T-cell (primary cell): ENCODE measurements at regions not wholly inside any gene's neighbourhood (a gene's known extent, or its start where the extent isn't known, plus 50 kb on each side); places are given as distances from the start of the nearest gene placed in this dataset.
"Not testable (repeated sequence)": the region's sequence is repeated elsewhere in the genome, so short reads cannot be mapped to it uniquely, and the experiment has no call there.

ENCODE experiments used
- ATAC-seq, 4 experiments: fragments of 200-7000 bp in 3 of 4; fragments of 150-1000 bp in 1 of 4; cut with Tn5 transposase; replicated peaks in 1 of 4; 1 replicate in 3 of 4; 2 replicates in 1 of 4; pipeline ENCODE4 v1.10.0; 2021; ENCODE audit warnings: moderate library complexity in 3 of 4, mild to moderate bottlenecking in 2 of 4, moderate number of reproducible peaks in 1 of 4
- CTCF ChIA-PET, 2 donors: fragments of 300-600 bp; sonication (Branson Sonifier 250); formaldehyde crosslinking; loops; one replicate each; lab custom pipeline; 2022; ENCODE audit warnings: antibody characterized with exemption in 2 of 2; lab: Charles Lee
- POLR2A ChIA-PET, 2 donors: fragments of 300-600 bp; sonication (Branson Sonifier 250); formaldehyde crosslinking; loops; one replicate each; lab custom pipeline; 2022; ENCODE audit warnings: antibody characterized with exemption in 2 of 2; lab: Charles Lee
- DNase-seq, 35 experiments: peaks; one replicate each; pipeline versions ENCODE4 v3.0.0 to v3.0.0-alpha.2; 2013 to 2023
- H3K27ac ChIP-seq: one replicate; pipeline ENCODE4 v1.5.1; 2013; ENCODE audit warnings: low read length
- H3K27me3 ChIP-seq, 2 experiments: replicated peaks in 1 of 2; 1 replicate in 1 of 2; 2 replicates in 1 of 2; pipeline versions ENCODE4 v1.6.1 to v1.7.0; 2013; ENCODE audit warnings: low read length in 1 of 2, mixed read lengths in 1 of 2; ENCODE audit not compliant: control insufficient read depth in 2 of 2, insufficient read depth in 2 of 2; ENCODE audit errors: extremely low read depth in 1 of 2
- H3K36me3 ChIP-seq, 2 donors: 1 replicate in 1 of 2; 2 replicates in 1 of 2; pipeline versions ENCODE4 v1.6.1 to v1.7.0; 2013; ENCODE audit warnings: low read length in 1 of 2; ENCODE audit not compliant: control insufficient read depth in 2 of 2, insufficient read depth in 1 of 2; ENCODE audit errors: extremely low read depth in 1 of 2
- H3K4me1 ChIP-seq, 2 experiments: 1 replicate in 1 of 2; 2 replicates in 1 of 2; pipeline versions ENCODE4 v1.6.1 to v1.7.0; 2013; ENCODE audit warnings: low read length in 2 of 2, mixed read lengths in 1 of 2; ENCODE audit not compliant: insufficient read depth in 2 of 2, control insufficient read depth in 1 of 2; ENCODE audit errors: extremely low read depth in 1 of 2
- H3K4me3 ChIP-seq, 2 donors: 1 replicate in 1 of 2; 2 replicates in 1 of 2; pipeline versions ENCODE4 v1.5.1 to v1.7.0; 2013; ENCODE audit warnings: mild to moderate bottlenecking in 2 of 2, low read length in 1 of 2, moderate library complexity in 1 of 2; ENCODE audit not compliant: control insufficient read depth in 1 of 2; ENCODE audit errors: extremely low read depth in 1 of 2
- H3K9me3 ChIP-seq: 2 replicates; pipeline ENCODE4 v1.7.0; 2013
- H3K27ac Mint-ChIP-seq, 2 donors: one replicate each; pipeline ENCODE4 v1.8.0; 2020 to 2021; ENCODE audit warnings: mild to moderate bottlenecking in 2 of 2, mixed read lengths in 2 of 2
- H3K27me3 Mint-ChIP-seq, 2 donors: one replicate each; pipeline ENCODE4 v1.8.0; 2021 to 2022; ENCODE audit warnings: mixed read lengths in 2 of 2
- H3K36me3 Mint-ChIP-seq: one replicate; pipeline ENCODE4 v1.8.0; 2021; ENCODE audit warnings: mixed read lengths
- H3K4me1 Mint-ChIP-seq, 3 donors: one replicate each; pipeline ENCODE4 v1.8.0; 2020 to 2022; ENCODE audit warnings: mixed read lengths in 3 of 3, mild to moderate bottlenecking in 1 of 3
- H3K4me3 Mint-ChIP-seq, 3 donors: one replicate each; pipeline ENCODE4 v1.8.0; 2020 to 2022; ENCODE audit warnings: mild to moderate bottlenecking in 3 of 3, mixed read lengths in 3 of 3, moderate library complexity in 3 of 3
- H3K9me3 Mint-ChIP-seq, 3 donors: one replicate each; pipeline ENCODE4 v1.8.0; 2020 to 2022; ENCODE audit warnings: mixed read lengths in 3 of 3
- WGBS: methylation state at CpG from one replicate; pipeline ENCODE4 v1.1.5; 2013; ENCODE audit warnings: missing lambda C conversion rate; ENCODE audit not compliant: insufficient coverage; 5-methylcytosine and 5-hydroxymethylcytosine counted together

DNA sequence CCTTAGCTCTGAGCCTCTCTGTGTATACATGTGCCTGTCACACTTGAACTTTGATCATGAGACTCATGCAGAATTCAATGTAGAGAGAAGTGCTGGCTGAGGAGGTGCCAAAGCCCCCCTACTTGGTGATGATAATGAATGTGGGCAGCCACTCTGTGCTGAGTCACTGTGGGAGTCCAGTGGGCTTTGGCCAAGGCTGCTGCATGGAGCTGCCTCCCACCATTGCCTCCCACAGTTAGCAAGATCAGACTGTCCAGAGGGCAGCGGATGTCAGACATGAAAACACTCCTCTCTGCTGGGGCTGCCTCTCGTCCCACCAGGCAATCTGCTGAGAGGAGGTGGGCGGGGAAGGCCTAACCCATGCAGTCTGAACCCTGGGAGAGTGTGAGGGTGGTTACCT, 180.3 kb downstream of the SH2D4B start:
- CTCF ChIA-PET: no interaction called here
- Mint-ChIP-seq H3K36me3 (no peaks in the 10 kb centered on the region), H3K9me3 (peaks cover 4 to 6% (median 5%) of the 10 kb centered on the region in 3 donors), H3K4me1 (no peaks in the 10 kb centered on the region), H3K4me3 (no peak overlapping the region), H3K27ac (no peak overlapping the region), H3K27me3 (peaks cover 7 to 9% of the 10 kb centered on the region in 2 donors)
- no peaks in the 10 kb centered on the region for H3K36me3 ChIP-seq
- ATAC-seq (no peak), DNase-seq (no peak)
- no peaks in the 10 kb centered on the region for H3K9me3 ChIP-seq
- POLR2A ChIA-PET: no interaction called here
- H3K27ac ChIP-seq: no peak overlapping the region
- H3K4me3 ChIP-seq: no peak overlapping the region
- peaks cover 0 to 5% of the 10 kb centered on the region in 2 experiments for H3K27me3 ChIP-seq
- no peaks in the 10 kb centered on the region for H3K4me1 ChIP-seq
- 62% methylated on average over 2 of the region's 3 CpGs for WGBS

GRCh38 chr10:80719935-80720334, 182.2 kb downstream of the SH2D4B start:
- Mint-ChIP-seq H3K9me3 (peaks cover 4 to 6% (median 5%) of the 10 kb centered on the region in 3 donors), H3K36me3 (no peaks in the 10 kb centered on the region), H3K27ac (no peak overlapping the region), H3K27me3 (peaks cover 7% of the 10 kb centered on the region in 2 donors), H3K4me1 (no peaks in the 10 kb centered on the region), H3K4me3 (no peak overlapping the region)
- H3K4me1 ChIP-seq: no peaks in the 10 kb centered on the region
- ChIA-PET CTCF (no interaction called here), POLR2A (no interaction called here)
- H3K36me3 ChIP-seq: no peaks in the 10 kb centered on the region
- H3K9me3 ChIP-seq: no peaks in the 10 kb centered on the region
- ATAC-seq (no peak), DNase-seq (no peak)
- peaks cover 0 to 5% of the 10 kb centered on the region in 2 experiments for H3K27me3 ChIP-seq
- H3K4me3 ChIP-seq: no peak overlapping the region
- no CpG with 5 or more reads among the region's 5 CpGs for WGBS
- H3K27ac ChIP-seq: no peak overlapping the region

DNA sequence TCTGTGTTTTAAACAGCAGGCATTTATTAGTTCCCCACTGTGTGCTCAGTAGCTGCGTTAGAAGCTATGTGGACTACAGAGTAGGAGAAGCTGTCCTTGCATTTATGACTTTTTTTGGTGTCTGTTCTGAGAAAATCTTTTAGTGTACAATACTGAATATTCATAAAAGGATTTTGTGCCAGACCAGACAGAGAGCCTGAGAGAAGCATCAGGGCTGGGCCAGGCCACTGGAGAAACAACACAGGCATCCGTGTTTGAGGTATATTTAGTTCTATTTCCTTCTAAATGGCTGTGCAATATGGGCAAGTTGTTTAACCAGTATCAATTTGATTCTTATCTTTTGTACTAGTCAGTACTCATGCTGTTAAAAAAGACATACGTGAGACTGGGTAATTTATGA, 182.8 kb downstream of the SH2D4B start:
- DNase-seq (no peak), ATAC-seq (no peak)
- Histone ChIP-seq H3K36me3 (no peaks in the 10 kb centered on the region), H3K27me3 (peaks cover 0 to 5% of the 10 kb centered on the region in 2 experiments), H3K4me3 (no peak overlapping the region), H3K4me1 (no peaks in the 10 kb centered on the region), H3K9me3 (no peaks in the 10 kb centered on the region), H3K27ac (no peak overlapping the region)
- ChIA-PET POLR2A (no interaction called here), CTCF (no interaction called here)
- Mint-ChIP-seq H3K4me1 (no peaks in the 10 kb centered on the region), H3K4me3 (no peak overlapping the region), H3K36me3 (no peaks in the 10 kb centered on the region), H3K27ac (no peak overlapping the region), H3K9me3 (peaks cover 4 to 6% (median 5%) of the 10 kb centered on the region in 3 donors), H3K27me3 (peaks cover 7% of the 10 kb centered on the region in 2 donors)
- WGBS: no CpG with 5 or more reads among the region's 3 CpGs

GRCh38 chr10:80728354-80728753, 190.7 kb downstream of the SH2D4B start:
- WGBS: 93% methylated on average over 9 of the region's 15 CpGs
- H3K9me3 ChIP-seq, H3K36me3 Mint-ChIP-seq, DNase-seq, ATAC-seq, CTCF ChIA-PET, H3K4me1 ChIP-seq, POLR2A ChIA-PET, H3K4me3 ChIP-seq, H3K36me3 ChIP-seq, H3K27ac Mint-ChIP-seq, H3K4me3 Mint-ChIP-seq, H3K27ac ChIP-seq, H3K27me3 ChIP-seq, H3K9me3 Mint-ChIP-seq, H3K4me1 Mint-ChIP-seq: not testable (repeated sequence)
- H3K27me3 Mint-ChIP-seq: peaks cover 18 to 22% of the 10 kb centered on the region in 2 donors

- CTCF ChIA-PET: no interaction called here
These were observed 192.2 kb downstream of the SH2D4B start for GRCh38 chr10:80729896-80730295.

GRCh38 chr10:80730522-80730921, 192.8 kb downstream of the SH2D4B start:
- no peak overlapping the region for H3K4me3 ChIP-seq
- H3K9me3 ChIP-seq: no peaks in the 10 kb centered on the region
- peaks cover 0 to 4% of the 10 kb centered on the region in 2 experiments for H3K27me3 ChIP-seq
- ChIA-PET CTCF (no interaction called here), POLR2A (no interaction called here)
- H3K4me3 Mint-ChIP-seq: no peak overlapping the region
- DNase-seq (no peak), ATAC-seq (no peak)
- H3K27ac Mint-ChIP-seq: no peak overlapping the region
- no CpG with 5 or more reads among the region's 2 CpGs for WGBS
- H3K36me3 ChIP-seq: no peaks in the 10 kb centered on the region
- no peaks in the 10 kb centered on the region for H3K4me1 Mint-ChIP-seq
- H3K9me3 Mint-ChIP-seq: no peaks in the 10 kb centered on the region
- no peak overlapping the region for H3K27ac ChIP-seq
- no peaks in the 10 kb centered on the region for H3K4me1 ChIP-seq
- H3K27me3 Mint-ChIP-seq: peaks cover 22 to 24% of the 10 kb centered on the region in 2 donors
- no peaks in the 10 kb centered on the region for H3K36me3 Mint-ChIP-seq

More at GRCh38 chr10:80729896-80730295, 192.2 kb downstream of the SH2D4B start:
- ATAC-seq (no peak), DNase-seq (no peak)
- Mint-ChIP-seq H3K4me1 (no peaks in the 10 kb centered on the region), H3K27me3 (peaks cover 22% of the 10 kb centered on the region in 2 donors), H3K9me3 (no peaks in the 10 kb centered on the region), H3K27ac (no peak overlapping the region), H3K36me3 (no peaks in the 10 kb centered on the region), H3K4me3 (no peak overlapping the region)
- H3K9me3 ChIP-seq: no peaks in the 10 kb centered on the region
- H3K4me1 ChIP-seq: no peaks in the 10 kb centered on the region
- no peak overlapping the region for H3K4me3 ChIP-seq
- no peak overlapping the region for H3K27ac ChIP-seq
- POLR2A ChIA-PET: no interaction called here
- H3K27me3 ChIP-seq: peaks cover 0 to 4% of the 10 kb centered on the region in 2 experiments
- H3K36me3 ChIP-seq: no peaks in the 10 kb centered on the region
- WGBS: 86% methylated on average over 2 of the region's 6 CpGs

DNA sequence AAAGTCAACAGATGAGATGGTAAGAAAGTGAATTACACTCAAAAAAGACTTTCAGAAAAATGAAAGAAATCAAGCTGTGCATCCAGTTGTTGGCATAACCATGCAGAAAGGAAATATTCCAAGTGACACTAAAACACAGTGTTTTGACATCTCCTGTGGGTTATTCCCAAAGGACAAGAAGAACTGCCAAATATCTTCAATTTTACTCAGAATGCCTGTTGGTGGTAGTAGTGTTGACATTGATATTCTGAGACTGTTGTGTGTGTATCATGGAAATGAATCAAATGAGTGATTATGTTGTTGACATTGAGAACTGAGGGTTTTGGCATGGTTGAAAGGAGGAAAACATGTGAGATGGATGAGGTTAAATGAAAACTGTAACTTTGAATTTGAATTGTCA, 196.9 kb downstream of the SH2D4B start:
- H3K4me1 ChIP-seq: no peaks in the 10 kb centered on the region
- Mint-ChIP-seq H3K27me3 (peaks cover 18 to 19% of the 10 kb centered on the region in 2 donors), H3K4me3 (no peak overlapping the region), H3K36me3 (no peaks in the 10 kb centered on the region), H3K4me1 (no peaks in the 10 kb centered on the region), H3K27ac (no peak overlapping the region), H3K9me3 (no peaks in the 10 kb centered on the region)
- no peak overlapping the region for H3K27ac ChIP-seq
- ChIA-PET POLR2A (no interaction called here), CTCF (no interaction called here)
- H3K27me3 ChIP-seq: peaks cover 2 to 4% of the 10 kb centered on the region in 2 experiments
- ATAC-seq (no peak), DNase-seq (no peak)
- no peaks in the 10 kb centered on the region for H3K9me3 ChIP-seq
- no peak overlapping the region for H3K4me3 ChIP-seq
- H3K36me3 ChIP-seq: no peaks in the 10 kb centered on the region
